Activated CD8-positive, alpha-beta T cell treated with anti-CD3 and anti-CD28 coated beads for 36 hours (primary cell): ENCODE measurements at regions not wholly inside any gene's neighbourhood (a gene's known extent, or its start where the extent isn't known, plus 50 kb on each side); places are given as distances from the start of the nearest gene placed in this dataset.

ENCODE experiments used
- ATAC-seq: fragments of 200-7000 bp; cut with Tn5 transposase; one replicate; pipeline ENCODE4 v1.10.0; 2021; ENCODE audit warnings: mild to moderate bottlenecking, moderate library complexity
- CTCF ChIA-PET: fragments of 350-600 bp; sonication (Branson Sonifier 250); formaldehyde crosslinking; loops from one replicate; lab custom pipeline; 2021; ENCODE audit warnings: antibody characterized with exemption; lab: Charles Lee
- POLR2A ChIA-PET: fragments of 350-600 bp; sonication (Branson Sonifier 250); formaldehyde crosslinking; loops from one replicate; lab custom pipeline; 2021; ENCODE audit warnings: antibody characterized with exemption; lab: Charles Lee
- DNase-seq: peaks from one replicate; pipeline ENCODE4 v3.0.0-alpha.2; 2020
- H3K27ac Mint-ChIP-seq: one replicate; pipeline ENCODE4 v1.8.0; 2021; ENCODE audit warnings: mild to moderate bottlenecking, mixed read lengths
- H3K27me3 Mint-ChIP-seq: one replicate; pipeline ENCODE4 v1.8.0; 2021; ENCODE audit warnings: mixed read lengths
- H3K36me3 Mint-ChIP-seq: one replicate; pipeline ENCODE4 v1.8.0; 2021; ENCODE audit warnings: low read depth, mixed read lengths
- H3K4me1 Mint-ChIP-seq: one replicate; pipeline ENCODE4 v1.8.0; 2021; ENCODE audit warnings: low read depth, mixed read lengths
- H3K4me3 Mint-ChIP-seq: one replicate; pipeline ENCODE4 v1.8.0; 2021; ENCODE audit warnings: mild to moderate bottlenecking, moderate library complexity, mixed read lengths
- H3K9me3 Mint-ChIP-seq: one replicate; pipeline ENCODE4 v1.8.0; 2021; ENCODE audit warnings: mixed read lengths
- intact Hi-C: fragments of 100-400 bp; cut with micrococcal nuclease; formaldehyde crosslinking; loops from one replicate; pipeline ENCODE4 v1.10.0; 2022
- TF ChIP-seq, protein P1 (sequence below): fragments of 200-600 bp; IDR thresholded peaks from one replicate; pipeline ENCODE4 v1.8.0; 2022; ENCODE audit warnings: antibody characterized with exemption, mild to moderate bottlenecking

GRCh38 chrX:1719270-1719669 lies 104.4 kb downstream of the ASMT start:
- POLR2A ChIA-PET = no interaction called here
- no peaks in the 10 kb centered on the region for H3K4me1 Mint-ChIP-seq

GRCh38 chrX:1720836-1721235 lies 106.0 kb downstream of the ASMT start:
- TF ChIP-seq, protein P1, sequence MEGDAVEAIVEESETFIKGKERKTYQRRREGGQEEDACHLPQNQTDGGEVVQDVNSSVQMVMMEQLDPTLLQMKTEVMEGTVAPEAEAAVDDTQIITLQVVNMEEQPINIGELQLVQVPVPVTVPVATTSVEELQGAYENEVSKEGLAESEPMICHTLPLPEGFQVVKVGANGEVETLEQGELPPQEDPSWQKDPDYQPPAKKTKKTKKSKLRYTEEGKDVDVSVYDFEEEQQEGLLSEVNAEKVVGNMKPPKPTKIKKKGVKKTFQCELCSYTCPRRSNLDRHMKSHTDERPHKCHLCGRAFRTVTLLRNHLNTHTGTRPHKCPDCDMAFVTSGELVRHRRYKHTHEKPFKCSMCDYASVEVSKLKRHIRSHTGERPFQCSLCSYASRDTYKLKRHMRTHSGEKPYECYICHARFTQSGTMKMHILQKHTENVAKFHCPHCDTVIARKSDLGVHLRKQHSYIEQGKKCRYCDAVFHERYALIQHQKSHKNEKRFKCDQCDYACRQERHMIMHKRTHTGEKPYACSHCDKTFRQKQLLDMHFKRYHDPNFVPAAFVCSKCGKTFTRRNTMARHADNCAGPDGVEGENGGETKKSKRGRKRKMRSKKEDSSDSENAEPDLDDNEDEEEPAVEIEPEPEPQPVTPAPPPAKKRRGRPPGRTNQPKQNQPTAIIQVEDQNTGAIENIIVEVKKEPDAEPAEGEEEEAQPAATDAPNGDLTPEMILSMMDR = no peak
- H3K4me1 Mint-ChIP-seq = no peaks in the 10 kb centered on the region
- no peak overlapping the region for H3K4me3 Mint-ChIP-seq
- peaks cover 15% of the 10 kb centered on the region for H3K36me3 Mint-ChIP-seq
- ATAC-seq = no peak
- H3K27me3 Mint-ChIP-seq = no peaks in the 10 kb centered on the region
- H3K27ac Mint-ChIP-seq = no peak overlapping the region
- ChIA-PET POLR2A (no interaction called here), CTCF (no interaction called here)
- no peak for DNase-seq
- intact Hi-C loops = no loop called here
- peaks cover 6% of the 10 kb centered on the region for H3K9me3 Mint-ChIP-seq

More at GRCh38 chrX:1719270-1719669, 104.4 kb downstream of the ASMT start:
- Mint-ChIP-seq H3K9me3 (peaks cover 6% of the 10 kb centered on the region), H3K36me3 (peaks cover 15% of the 10 kb centered on the region), H3K27ac (no peak overlapping the region), H3K27me3 (no peaks in the 10 kb centered on the region), H3K4me3 (no peak overlapping the region)
- no peak for DNase-seq
- intact Hi-C loops = no loop called here
- no peak for ATAC-seq
- TF ChIP-seq, protein P1 = no peak
- CTCF ChIA-PET = no interaction called here

GRCh38 chrX:1725472-1725871 lies 110.6 kb downstream of the ASMT start:
- POLR2A ChIA-PET = no interaction called here
- Mint-ChIP-seq H3K36me3 (peaks cover 33% of the 10 kb centered on the region), H3K4me1 (no peaks in the 10 kb centered on the region), H3K27ac (no peak overlapping the region), H3K9me3 (peaks cover 14% of the 10 kb centered on the region), H3K27me3 (no peaks in the 10 kb centered on the region), H3K4me3 (no peak overlapping the region)
- intact Hi-C loops = no loop called here
- no peak for DNase-seq
- CTCF ChIA-PET = no interaction called here
- TF ChIP-seq, protein P1 = no peak
- ATAC-seq = no peak

- ChIA-PET CTCF (no interaction called here), POLR2A (no interaction called here)
- TF ChIP-seq, protein P1 = no peak
- no peak overlapping the region for H3K4me3 Mint-ChIP-seq
- ATAC-seq (no peak), DNase-seq (no peak)
- H3K27ac Mint-ChIP-seq = no peak overlapping the region
- intact Hi-C loops = no loop called here
- no peaks in the 10 kb centered on the region for H3K4me1 Mint-ChIP-seq
- no peaks in the 10 kb centered on the region for H3K27me3 Mint-ChIP-seq
- H3K9me3 Mint-ChIP-seq = peaks cover 8% of the 10 kb centered on the region
- peaks cover 23% of the 10 kb centered on the region for H3K36me3 Mint-ChIP-seq
Observed at GRCh38 chrX:1727531-1728027, 112.7 kb downstream of the ASMT start.

DNA sequence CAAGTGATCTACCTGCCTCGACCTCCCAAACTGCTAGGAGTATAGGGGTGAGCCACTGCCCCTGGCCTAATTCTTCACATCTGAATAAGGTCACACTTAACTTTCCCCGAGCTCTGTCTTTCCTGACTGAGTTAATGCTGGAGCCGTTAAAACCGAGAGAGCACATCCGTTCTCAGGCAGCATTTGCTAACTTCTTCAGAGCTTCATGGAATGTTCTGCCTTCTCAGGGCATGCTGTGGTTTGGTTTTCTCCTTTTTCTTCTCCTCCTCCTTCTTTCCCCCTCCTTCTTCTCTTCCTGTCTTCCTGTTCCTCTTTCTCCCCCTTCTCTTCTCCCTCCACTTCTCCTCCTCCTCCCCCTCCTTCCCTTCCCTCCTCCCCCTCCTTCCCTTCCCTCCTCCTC lies 119.9 kb downstream of the ASMT start:
- Mint-ChIP-seq H3K9me3 (peaks cover 1% of the 10 kb centered on the region), H3K4me1 (no peaks in the 10 kb centered on the region), H3K27ac (no peak overlapping the region), H3K36me3 (peaks cover 9% of the 10 kb centered on the region), H3K27me3 (no peaks in the 10 kb centered on the region), H3K4me3 (no peak overlapping the region)
- DNase-seq = no peak
- TF ChIP-seq, protein P1 = no peak
- ChIA-PET CTCF (no interaction called here), POLR2A (no interaction called here)
- ATAC-seq = no peak
- intact Hi-C loops = no loop called here
